ENCODE measurements at regions not wholly inside any gene's neighbourhood (a gene's known extent, or its start where the extent isn't known, plus 50 kb on each side); places are given as distances from the start of the nearest gene placed in this dataset.

GRCh38 chr1:61616830-61617229 lies 108.1 kb downstream of the TM2D1 start:
- H3K27ac ChIP-seq (ENCODE audit: insufficient read depth, low read length), result no peak overlapping the region
- no peaks in the 10 kb centered on the region for H3K79me1 ChIP-seq (ENCODE audit: low read depth in 1 of 2, low read length in 2 of 2)
- H3K36me3 ChIP-seq (ENCODE audit: control insufficient read depth, insufficient read depth, low read length), result no peaks in the 10 kb centered on the region
- no peak overlapping the region for H3K56ac ChIP-seq (ENCODE audit: extremely low read depth, insufficient read depth, low read length)
- in situ Hi-C loops (cut with MboI; ENCODE audit: low sequenced_read_pairs) (no loop called here), intact Hi-C loops (cut with micrococcal nuclease) (no loop called here), dilution Hi-C loops (cut with HindIII; ENCODE audit: low sequenced_read_pairs, unreplicated experiment) (no loop called here)
- no peak overlapping the region for H3K14ac ChIP-seq (replicated peaks; ENCODE audit: low read depth, low read length)
- no CpG with 5 or more reads among the region's 3 CpGs for WGBS, 2 experiments (ENCODE audit: extremely low coverage in 2 of 2, insufficient read length in 1 of 2)
- ChIA-PET CTCF (no interaction called here), POLR2A (ENCODE audit: unreplicated experiment) (no interaction called here)
- H4K91ac ChIP-seq (ENCODE audit: insufficient read depth, low read depth, low read length), result no peak overlapping the region
- BruUV-seq (replicated peaks), result no TSS peak
- H3K18ac ChIP-seq (ENCODE audit: low read depth, low read length), result no peak overlapping the region
- no peaks in the 10 kb centered on the region for H3K27me3 ChIP-seq (ENCODE audit: control insufficient read depth, insufficient read depth, low read length)
- H4K5ac ChIP-seq (ENCODE audit: low read depth, low read length), result no peak overlapping the region
- H2AFZ ChIP-seq (replicated peaks; ENCODE audit: low read length, poor library complexity), result no peak overlapping the region
- no peak overlapping the region for H2AK9ac ChIP-seq (replicated peaks; ENCODE audit: low read depth, low read length, poor library complexity)
- no peak overlapping the region for H4K8ac ChIP-seq (ENCODE audit: low read depth in 2 of 2, low read length in 2 of 2)
- H3K9me1 ChIP-seq (ENCODE audit: insufficient read depth, low read length), result no peaks in the 10 kb centered on the region
- no peak overlapping the region for H3K4ac ChIP-seq (ENCODE audit: low read depth, low read length)
- ATAC-seq (ENCODE audit: low read depth) (peak; percentile 11; the same call in 1 of the 2 replicates), DNase-seq (no peak)
- H2BK20ac ChIP-seq (ENCODE audit: low read depth, low read length), result no peak overlapping the region
- H3K4me3 ChIP-seq (ENCODE audit: insufficient read depth, low read depth, low read length), result no peak overlapping the region
- no peaks in the 10 kb centered on the region for H3K9me3 ChIP-seq (ENCODE audit: control insufficient read depth, insufficient read depth, low read length)
- no peak overlapping the region for H2AK5ac ChIP-seq (ENCODE audit: low read depth, low read length)
- no peaks in the 10 kb centered on the region for H4K20me1 ChIP-seq (ENCODE audit: insufficient read depth, low read length)
- no peak overlapping the region for H2BK5ac ChIP-seq (ENCODE audit: low read depth, low read length, poor library complexity, severe bottlenecking)
- no peak overlapping the region for H2BK15ac ChIP-seq (ENCODE audit: low read depth, low read length)
- no peak overlapping the region for H3K9ac ChIP-seq (ENCODE audit: low read depth, low read length)
- no peak overlapping the region for H3K4me2 ChIP-seq (ENCODE audit: low read depth, low read length)
- no peaks in the 10 kb centered on the region for H3K4me1 ChIP-seq (ENCODE audit: control insufficient read depth, insufficient read depth, low read length)
- no peak for TF ChIP-seq RAD21 (IDR thresholded peaks at IDR 0.05; ENCODE audit: low read length)
- TF ChIP-seq USF2 (IDR thresholded peaks at IDR 0.05; ENCODE audit: low read depth, low read length), result 0 out of 2 replicates have a peak, but pooled peaks have one; percentile 30
- H3K23ac ChIP-seq (ENCODE audit: low read depth, low read length), result no peak overlapping the region
- no peak overlapping the region for H2BK120ac ChIP-seq (ENCODE audit: low read depth, low read length)
